ENCODE measurements at regions not wholly inside any gene's neighbourhood (a gene's known extent, or its start where the extent isn't known, plus 50 kb on each side); places are given as distances from the start of the nearest gene placed in this dataset.

DNA sequence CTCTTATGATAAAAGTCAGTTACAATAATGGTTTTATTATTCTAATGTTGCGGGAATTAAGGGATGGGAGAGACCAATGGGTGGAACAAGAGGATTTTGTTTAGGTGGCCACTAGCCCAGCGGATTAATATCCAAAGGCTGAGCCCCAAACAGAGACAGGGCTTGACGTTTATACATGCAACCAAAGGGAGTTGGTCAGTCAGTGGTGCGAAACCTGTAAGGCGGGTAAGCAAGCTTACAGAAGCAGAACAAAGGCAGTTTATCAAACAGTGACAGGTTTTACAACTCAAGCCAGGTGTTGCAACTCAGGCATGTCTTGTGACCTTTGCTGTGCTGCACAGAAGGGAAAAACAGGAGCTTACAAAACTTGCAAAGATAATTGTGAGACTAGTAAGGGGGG, 622.9 kb upstream of the MBL2 start:
- TF ChIP-seq, protein P1, sequence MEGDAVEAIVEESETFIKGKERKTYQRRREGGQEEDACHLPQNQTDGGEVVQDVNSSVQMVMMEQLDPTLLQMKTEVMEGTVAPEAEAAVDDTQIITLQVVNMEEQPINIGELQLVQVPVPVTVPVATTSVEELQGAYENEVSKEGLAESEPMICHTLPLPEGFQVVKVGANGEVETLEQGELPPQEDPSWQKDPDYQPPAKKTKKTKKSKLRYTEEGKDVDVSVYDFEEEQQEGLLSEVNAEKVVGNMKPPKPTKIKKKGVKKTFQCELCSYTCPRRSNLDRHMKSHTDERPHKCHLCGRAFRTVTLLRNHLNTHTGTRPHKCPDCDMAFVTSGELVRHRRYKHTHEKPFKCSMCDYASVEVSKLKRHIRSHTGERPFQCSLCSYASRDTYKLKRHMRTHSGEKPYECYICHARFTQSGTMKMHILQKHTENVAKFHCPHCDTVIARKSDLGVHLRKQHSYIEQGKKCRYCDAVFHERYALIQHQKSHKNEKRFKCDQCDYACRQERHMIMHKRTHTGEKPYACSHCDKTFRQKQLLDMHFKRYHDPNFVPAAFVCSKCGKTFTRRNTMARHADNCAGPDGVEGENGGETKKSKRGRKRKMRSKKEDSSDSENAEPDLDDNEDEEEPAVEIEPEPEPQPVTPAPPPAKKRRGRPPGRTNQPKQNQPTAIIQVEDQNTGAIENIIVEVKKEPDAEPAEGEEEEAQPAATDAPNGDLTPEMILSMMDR (conservative IDR thresholded peaks at IDR 0.05 in 1 of 2, IDR thresholded peaks at IDR 0.05 in 1 of 2; ENCODE audit: extremely low read depth in 1 of 2, insufficient read depth in 1 of 2, low read depth in 1 of 2, low read length in 2 of 2) = no peak
- no peak for TF ChIP-seq EZH2 (IDR thresholded peaks at IDR 0.05; ENCODE audit: borderline replicate concordance, low read length)
